Erythroblast (primary cell): ENCODE measurements at regions not wholly inside any gene's neighbourhood (a gene's known extent, or its start where the extent isn't known, plus 50 kb on each side); places are given as distances from the start of the nearest gene placed in this dataset.

Source experiments
- GATA1 ChIP-seq: IDR thresholded peaks from 2 replicates; pipeline ENCODE4 v1.6.1; 2011; ENCODE audit warnings: low read depth, mild to moderate bottlenecking, control low read depth, low read length, moderate library complexity
- POLR2A ChIP-seq: IDR thresholded peaks from 2 replicates; pipeline ENCODE4 v1.6.1; 2011; ENCODE audit warnings: mild to moderate bottlenecking, low read length

- TF ChIP-seq POLR2A, result no peak
- no peak for TF ChIP-seq GATA1
Observed at GRCh38 chr4:186885289-186885688, 161.6 kb upstream of the FAT1 start.
